ENCODE measurements at regions not wholly inside any gene's neighbourhood (a gene's known extent, or its start where the extent isn't known, plus 50 kb on each side); places are given as distances from the start of the nearest gene placed in this dataset.

DNA sequence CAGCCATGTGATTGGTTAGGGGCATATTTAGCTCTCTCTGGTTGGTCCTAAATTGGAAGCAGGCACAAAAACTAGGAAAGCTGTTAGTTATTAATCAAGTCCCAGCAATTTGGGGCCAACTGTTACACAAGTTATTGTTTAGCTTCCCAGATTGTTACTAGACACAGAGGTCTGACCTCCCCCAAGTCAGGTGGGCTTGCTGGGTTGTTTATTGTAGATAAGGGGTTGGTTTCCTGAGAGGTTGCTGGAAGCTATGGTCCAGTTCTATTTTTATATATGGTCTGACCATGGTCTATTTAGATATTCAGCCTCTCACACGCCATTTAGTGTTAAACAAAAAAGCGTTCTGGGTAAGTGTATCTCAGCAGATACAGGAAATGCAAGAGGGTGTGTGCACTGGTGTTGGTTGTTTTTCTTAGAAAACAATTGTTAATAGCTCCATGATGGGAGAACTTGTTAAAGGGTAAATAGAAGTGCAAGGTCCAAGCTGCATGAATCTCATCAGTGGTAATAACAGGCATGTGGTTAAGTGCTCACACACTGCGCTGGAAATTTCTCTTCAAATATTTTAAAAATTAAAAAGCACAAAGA lies 150.0 kb downstream of the RAP2A start:
- TF ChIP-seq, protein P1, sequence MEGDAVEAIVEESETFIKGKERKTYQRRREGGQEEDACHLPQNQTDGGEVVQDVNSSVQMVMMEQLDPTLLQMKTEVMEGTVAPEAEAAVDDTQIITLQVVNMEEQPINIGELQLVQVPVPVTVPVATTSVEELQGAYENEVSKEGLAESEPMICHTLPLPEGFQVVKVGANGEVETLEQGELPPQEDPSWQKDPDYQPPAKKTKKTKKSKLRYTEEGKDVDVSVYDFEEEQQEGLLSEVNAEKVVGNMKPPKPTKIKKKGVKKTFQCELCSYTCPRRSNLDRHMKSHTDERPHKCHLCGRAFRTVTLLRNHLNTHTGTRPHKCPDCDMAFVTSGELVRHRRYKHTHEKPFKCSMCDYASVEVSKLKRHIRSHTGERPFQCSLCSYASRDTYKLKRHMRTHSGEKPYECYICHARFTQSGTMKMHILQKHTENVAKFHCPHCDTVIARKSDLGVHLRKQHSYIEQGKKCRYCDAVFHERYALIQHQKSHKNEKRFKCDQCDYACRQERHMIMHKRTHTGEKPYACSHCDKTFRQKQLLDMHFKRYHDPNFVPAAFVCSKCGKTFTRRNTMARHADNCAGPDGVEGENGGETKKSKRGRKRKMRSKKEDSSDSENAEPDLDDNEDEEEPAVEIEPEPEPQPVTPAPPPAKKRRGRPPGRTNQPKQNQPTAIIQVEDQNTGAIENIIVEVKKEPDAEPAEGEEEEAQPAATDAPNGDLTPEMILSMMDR (IDR thresholded peaks at IDR 0.05; ENCODE audit: low read length) = no peak
- no peak for TF ChIP-seq EZH2 (IDR thresholded peaks at IDR 0.05; ENCODE audit: borderline replicate concordance, low read length)

Measured in OCI-LY1 (cell line).